ENCODE measurements at regions not wholly inside any gene's neighbourhood (a gene's known extent, or its start where the extent isn't known, plus 50 kb on each side); places are given as distances from the start of the nearest gene placed in this dataset.
"Not testable (repeated sequence)": the region's sequence is repeated elsewhere in the genome, so short reads cannot be mapped to it uniquely, and the experiment has no call there.

DNA sequence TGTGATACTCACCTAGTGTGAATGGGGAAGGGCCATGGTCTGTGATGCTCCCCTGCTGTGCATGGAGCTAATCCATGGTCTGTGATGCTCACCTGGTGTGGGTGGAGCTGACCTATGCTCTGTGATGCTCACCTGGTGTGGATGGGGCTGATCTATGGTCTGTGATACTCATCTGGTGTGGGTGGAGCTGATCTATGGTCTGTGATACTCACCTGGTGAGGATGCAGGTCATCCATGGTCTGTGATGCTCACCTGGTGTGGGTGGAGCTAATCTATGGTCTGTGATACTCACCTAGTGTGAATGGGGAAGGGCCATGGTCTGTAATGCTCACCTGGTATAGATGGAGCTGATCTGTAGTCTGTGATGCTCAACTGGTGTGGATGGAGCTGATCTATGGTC, 110.2 kb downstream of the CRLF2 start:
- DNase-seq: not testable (repeated sequence)

GRCh38 chrX:1099146-1099770, 113.2 kb downstream of the CRLF2 start:
- no peak for DNase-seq

- DNase-seq: no peak
These were observed 115.1 kb downstream of the CRLF2 start for GRCh38 chrX:1097328-1097727.

DNA sequence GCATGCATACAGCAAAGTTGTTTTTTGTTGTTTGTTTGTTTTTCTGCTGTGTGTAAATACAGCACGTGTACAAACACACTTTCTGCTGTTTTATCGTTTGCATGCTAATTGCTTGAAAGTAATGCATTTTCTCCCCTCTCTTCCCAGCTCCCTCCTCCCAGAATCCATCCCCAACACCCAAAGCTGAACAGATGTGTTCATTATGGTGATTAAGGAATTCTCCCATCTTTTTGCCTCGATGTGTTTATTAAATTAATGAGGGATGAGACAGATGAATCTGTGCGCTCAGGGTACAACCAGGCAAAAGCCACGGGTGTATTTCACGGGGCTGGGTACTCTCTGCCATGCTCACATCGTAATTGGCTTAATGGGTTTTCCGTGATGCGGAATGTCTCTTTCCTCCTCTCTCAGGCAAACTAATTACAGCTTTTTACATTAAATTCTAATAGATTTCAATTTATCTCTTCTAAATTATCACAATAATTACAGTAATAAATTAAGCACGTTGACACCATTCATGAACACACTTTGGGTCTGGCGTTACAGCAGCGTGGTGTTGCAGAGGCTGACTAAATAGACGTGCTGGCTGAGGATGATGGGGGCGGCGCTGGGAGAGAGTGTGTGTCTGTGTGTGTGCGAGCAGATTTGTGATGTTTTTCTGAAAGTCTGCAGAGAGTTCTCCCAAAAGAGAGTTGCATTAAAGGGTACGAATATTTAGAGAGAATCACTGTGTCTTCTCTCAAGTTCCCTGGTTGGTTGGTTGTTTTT, 117.7 kb downstream of the CRLF2 start:
- no peak for DNase-seq

DNA sequence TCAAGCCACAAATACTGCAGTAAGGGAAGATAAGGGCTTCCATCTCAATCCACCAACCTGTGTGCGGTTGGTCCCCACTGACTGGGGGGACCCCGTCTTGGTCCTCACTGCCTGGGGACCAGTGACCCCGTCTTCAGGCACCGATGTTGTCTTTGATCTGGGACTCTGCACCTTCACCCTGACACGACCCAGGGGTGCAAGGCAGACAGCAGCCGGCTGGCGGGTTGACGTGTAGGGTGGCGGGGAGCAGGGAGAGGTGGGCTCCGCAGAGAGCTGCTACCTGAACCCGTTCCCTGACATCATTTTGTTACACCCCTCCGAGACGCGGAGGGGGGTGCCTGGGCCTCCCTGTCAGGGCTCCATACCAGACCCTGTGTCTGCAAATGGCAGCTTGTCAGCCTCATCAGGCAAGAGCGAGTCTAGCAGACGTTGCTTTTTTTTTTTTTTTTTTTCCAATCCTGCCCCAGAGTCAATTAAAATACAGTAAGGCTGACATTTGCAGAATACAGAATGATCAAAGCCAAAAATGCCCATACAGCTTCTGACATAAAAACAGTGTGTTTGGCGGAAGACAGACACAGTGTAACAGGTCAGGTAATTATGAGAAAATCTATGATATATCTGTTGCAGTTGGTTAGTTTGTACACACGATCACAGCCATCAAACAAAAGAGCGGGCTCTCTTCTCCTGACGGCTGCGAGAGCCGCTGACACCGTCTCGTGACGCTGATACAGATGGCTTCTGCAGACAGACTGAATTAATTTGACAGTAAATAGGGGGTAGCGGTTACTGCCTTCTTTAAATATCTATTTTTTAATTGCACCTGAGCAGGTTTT, 118.6 kb downstream of the CRLF2 start:
- DNase-seq: no peak

DNA sequence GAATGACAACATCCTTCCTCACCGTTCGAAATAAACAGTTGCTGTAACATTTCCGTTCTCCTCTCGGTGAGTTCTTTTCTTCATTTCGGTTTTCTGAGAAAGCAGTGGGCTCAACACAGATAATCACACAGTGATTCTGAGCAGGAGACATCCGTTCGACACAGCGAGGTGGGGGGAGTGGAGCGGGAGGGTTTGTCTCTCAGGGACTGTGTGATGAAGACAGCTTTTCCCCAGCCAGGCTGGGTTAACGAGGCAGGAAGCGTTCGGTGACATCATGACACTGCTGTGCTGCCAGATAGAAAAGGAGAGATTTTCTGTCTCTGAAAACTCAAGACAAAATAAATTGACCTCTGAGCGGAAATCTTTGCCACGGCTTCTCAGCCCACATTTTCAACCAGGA, 119.3 kb downstream of the CRLF2 start:
- DNase-seq: peak; percentile 55

GRCh38 chrX:1086444-1087409, 125.7 kb downstream of the CRLF2 start:
- no peak for DNase-seq

DNA sequence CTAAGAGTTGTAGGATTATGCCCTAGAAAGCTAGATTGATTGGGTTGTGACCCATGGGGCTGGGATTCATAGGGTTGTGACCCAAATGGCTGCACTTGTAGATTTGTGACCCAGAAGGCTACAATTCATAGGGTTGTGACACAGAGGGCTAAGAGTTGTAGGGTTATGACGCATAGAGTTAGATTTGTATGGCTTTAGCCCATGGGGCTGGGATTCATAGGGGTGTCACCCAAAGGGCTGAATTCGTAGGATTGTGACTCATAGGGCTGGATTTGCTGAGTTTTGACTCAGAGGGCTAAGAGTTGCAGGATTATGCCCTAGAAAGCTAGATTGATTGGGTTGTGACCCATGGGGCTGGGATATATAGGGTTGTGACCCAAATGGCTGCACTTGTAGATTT, 126.6 kb downstream of the CRLF2 start:
- not testable (repeated sequence) for DNase-seq

DNA sequence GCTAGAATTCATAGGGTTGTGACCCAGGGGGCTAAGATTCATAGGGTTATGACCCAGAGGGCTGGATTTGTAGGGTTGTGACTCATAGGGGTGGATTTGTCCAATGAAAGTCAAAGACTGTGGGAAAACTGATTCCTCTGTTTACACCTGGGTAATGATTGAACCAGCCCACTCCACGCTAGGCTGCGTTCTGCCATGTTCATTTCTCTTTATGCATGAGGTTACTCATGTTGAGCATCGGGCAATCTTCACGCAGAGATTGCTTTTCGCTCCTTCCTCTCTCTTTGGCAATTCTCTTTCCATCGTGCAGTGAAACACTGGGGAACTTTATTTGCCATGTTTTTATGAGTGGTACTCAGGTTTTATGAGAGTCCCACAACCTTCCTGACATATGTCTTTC, 127.8 kb downstream of the CRLF2 start:
- no peak for DNase-seq

DNA sequence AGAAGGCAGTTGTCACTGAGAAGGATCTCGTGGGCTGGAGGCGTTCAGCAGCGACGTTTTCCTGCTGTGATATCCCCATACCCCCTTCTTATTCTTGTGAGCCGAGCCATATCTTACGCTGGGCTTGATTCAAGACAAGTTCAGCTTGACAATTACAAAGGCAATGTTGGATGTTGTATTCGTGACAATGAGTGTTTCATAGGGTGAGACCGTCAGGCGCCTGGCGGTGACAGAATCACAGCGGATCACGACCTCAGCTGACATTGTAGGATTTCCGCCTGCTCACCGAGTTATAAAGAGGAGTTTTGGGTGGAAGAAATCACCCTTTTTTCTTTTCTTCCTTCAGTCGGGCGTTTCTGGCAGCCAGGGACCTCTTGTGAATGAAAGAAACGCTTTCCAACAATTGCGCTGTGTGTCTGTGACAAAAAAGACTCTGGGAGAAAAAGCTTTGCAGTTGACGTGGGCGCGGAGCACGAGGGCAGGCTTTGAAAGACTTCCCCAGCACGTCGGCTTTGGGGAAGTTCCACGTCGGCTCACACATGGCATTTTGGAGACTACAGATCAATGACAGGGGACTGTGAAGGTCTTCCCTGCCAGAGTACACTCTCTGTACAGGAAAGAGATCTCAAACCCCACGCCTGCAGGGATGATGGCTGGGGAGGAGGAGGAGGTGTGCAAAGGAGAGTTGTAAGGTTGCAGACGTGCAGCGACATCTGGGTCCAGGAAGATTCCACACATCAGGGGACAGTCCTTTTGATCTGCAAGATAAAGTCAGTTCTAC, 135.4 kb downstream of the CRLF2 start:
- no peak for DNase-seq

DNA sequence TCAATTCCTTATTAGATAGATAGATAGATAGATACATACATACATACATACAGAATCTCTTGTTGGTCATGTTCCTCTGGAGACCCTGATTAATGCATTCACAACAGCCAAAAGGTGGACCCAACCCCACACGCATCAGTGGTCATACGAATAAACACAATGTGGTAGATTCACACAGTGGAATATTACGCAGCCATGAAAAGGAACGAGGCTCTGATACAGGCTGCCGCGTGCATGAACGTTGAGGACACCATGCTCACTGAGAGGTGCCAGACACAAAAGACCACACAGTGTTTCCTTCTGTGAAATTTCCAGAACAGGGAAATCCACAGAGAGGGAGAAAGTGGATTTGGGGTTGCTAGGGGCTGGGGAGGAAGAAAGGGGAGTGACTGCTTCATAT, 136.7 kb downstream of the CRLF2 start:
- DNase-seq: no peak

- DNase-seq: no peak
These were observed 137.3 kb downstream of the CRLF2 start for GRCh38 chrX:1075156-1075555.

- no peak for DNase-seq
These were observed 137.7 kb downstream of the CRLF2 start for GRCh38 chrX:1074755-1075154.

GRCh38 chrX:1074172-1074571, 138.3 kb downstream of the CRLF2 start:
- DNase-seq: no peak

GRCh38 chrX:1072637-1073377, 139.6 kb downstream of the CRLF2 start:
- peak; percentile 17 for DNase-seq

GRCh38 chrX:1071351-1071750, 141.1 kb downstream of the CRLF2 start:
- DNase-seq: no peak

- DNase-seq: no peak
These were observed 150.1 kb downstream of the CRLF2 start for GRCh38 chrX:1062351-1062750.

DNA sequence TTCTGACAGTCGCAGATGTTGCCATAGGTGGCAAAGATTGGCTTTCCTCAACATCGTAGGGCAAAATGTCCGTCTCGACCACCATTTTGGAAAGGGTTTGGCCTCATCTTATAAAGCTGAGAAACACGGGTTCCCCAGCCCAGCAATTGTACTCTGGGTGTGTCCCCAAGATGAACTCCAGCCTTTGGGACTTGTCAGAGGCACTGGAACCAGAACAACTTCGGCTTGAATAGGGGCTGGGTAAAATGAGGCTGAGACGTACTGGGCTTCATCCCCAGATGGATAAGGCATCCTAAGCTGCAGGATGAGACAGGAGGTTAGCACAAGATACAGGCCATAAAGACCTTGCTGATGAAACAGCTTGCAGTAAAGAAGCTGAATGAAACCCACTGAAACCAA, 151.9 kb downstream of the CRLF2 start:
- DNase-seq: no peak

DNA sequence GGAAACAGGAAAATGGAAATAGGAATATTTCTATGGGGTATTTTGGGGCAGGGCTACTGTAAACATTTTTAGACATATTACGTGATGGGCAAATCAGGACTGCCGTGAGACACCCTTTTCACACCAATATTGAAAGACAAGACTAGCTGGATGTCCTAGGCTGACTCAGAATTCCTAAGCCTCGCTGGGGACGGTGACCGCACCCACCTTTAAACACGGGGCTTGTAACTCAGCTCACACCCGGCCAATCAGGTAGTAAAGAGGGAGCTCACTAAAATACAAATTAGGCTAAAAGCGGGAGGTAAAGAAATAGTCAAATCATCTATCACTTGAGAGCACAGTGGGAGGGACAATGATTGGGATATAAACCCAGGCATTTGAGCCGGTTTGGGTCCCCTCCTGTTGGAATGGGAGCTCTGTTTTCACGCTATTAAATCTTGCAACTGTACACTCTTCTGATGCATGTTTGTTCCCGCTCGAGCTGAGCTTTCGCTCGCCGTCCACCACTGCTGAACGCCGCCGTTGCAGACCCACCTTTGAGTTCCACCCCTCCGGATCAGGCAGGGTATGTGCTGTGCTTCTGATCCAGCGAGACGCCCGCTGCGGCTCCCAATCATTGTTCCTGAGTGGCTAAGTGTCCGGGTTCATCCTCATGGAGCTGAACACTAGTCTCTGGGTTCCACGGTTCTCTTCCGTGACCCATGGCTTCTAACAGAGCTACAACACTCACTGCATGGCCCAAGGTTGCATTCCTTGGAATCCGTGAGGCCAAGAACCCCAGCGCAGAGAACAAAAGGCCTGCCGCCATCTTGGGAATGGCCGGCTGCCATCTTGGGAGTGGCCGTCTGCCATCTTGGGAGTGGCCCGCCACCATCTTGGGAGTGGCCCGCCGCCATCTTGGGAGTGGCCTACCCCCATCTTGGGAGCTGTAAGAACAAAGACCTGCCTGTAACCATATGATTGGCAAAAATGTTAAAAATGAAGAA, 152.6 kb downstream of the CRLF2 start:
- DNase-seq: no peak

DNA sequence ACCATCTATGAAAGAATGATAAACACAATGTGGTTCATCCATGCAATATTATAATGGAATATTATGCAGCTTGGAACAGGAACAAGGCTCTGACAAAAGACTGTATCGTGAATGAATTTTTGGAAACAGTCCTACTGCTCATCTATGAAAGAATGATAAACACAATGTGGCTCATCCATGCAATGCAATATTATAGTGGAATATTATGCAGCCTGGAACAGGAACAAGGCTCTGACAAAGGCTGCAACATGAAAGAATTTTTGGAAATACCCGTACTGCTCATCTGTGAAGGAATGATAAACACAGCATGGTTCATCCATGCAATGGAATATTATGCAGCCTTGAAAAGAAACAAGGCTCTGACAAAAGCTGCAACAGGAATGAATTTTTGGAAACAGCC, 158.8 kb downstream of the CRLF2 start:
- not testable (repeated sequence) for DNase-seq

All from stimulated activated CD4-positive, alpha-beta T cell treated with anti-CD3 and anti-CD28 coated beads, Interleukin-15, amount 100 ng/mL, for 24 hours (primary cell).